HEK293T (cell line): ENCODE measurements at regions not wholly inside any gene's neighbourhood (a gene's known extent, or its start where the extent isn't known, plus 50 kb on each side); places are given as distances from the start of the nearest gene placed in this dataset.

ENCODE experiments used
- ARNT ChIP-seq: fragments of 450-650 bp; IDR thresholded peaks from 2 replicates; pipeline ENCODE4 v1.6.1; 2017; ENCODE audit warnings: mild to moderate bottlenecking
- BHLHE40 ChIP-seq: fragments of 450-650 bp; IDR thresholded peaks from 2 replicates; pipeline ENCODE4 v1.6.1; 2016; ENCODE audit warnings: mild to moderate bottlenecking, moderate library complexity, borderline replicate concordance
- ELF4 ChIP-seq: fragments of 450-650 bp; IDR thresholded peaks from 2 replicates; pipeline ENCODE4 v1.6.1; 2017; ENCODE audit warnings: antibody characterized with exemption
- FOXA1 ChIP-seq: fragments of 450-650 bp; IDR thresholded peaks from 2 replicates; pipeline ENCODE4 v1.6.1; 2016; ENCODE audit warnings: mild to moderate bottlenecking
- FOXK2 ChIP-seq: fragments of 450-650 bp; IDR thresholded peaks from 2 replicates; pipeline ENCODE4 v1.6.1; 2016; ENCODE audit warnings: mild to moderate bottlenecking
- FOXM1 ChIP-seq: fragments of 450-650 bp; IDR thresholded peaks from 2 replicates; pipeline ENCODE4 v1.6.1; 2017; ENCODE audit warnings: mild to moderate bottlenecking, borderline replicate concordance
- HDGF ChIP-seq: fragments of 450-650 bp; IDR thresholded peaks from 2 replicates; pipeline ENCODE4 v1.6.1; 2017; ENCODE audit warnings: antibody characterized with exemption, borderline replicate concordance
- NFRKB ChIP-seq: fragments of 450-650 bp; IDR thresholded peaks from 2 replicates; pipeline ENCODE4 v1.6.1; 2016; ENCODE audit warnings: mild to moderate bottlenecking, moderate library complexity
- PKNOX1 ChIP-seq: fragments of 450-650 bp; IDR thresholded peaks from 2 replicates; pipeline ENCODE4 v1.6.1; 2016
- SP1 ChIP-seq: fragments of 450-650 bp; IDR thresholded peaks from 2 replicates; pipeline ENCODE4 v1.6.1; 2017
- SUZ12 ChIP-seq: fragments of 450-650 bp; IDR thresholded peaks from 2 replicates; pipeline ENCODE4 v1.6.1; 2016; ENCODE audit warnings: mild to moderate bottlenecking
- TARDBP ChIP-seq: fragments of 450-650 bp; IDR thresholded peaks from 2 replicates; pipeline ENCODE4 v1.6.1; 2016

GRCh38 chr12:89846473-89847055 lies 137.9 kb upstream of the ATP2B1 start:
- TF ChIP-seq PKNOX1 (no peak), FOXA1 (no peak), TARDBP (no peak), FOXK2 (no peak), FOXM1 (no peak), ELF4 (no peak), SP1 (no peak), BHLHE40 (no peak), NFRKB (no peak), ARNT (no peak), SUZ12 (no peak), HDGF (no peak)
